IMR-90 (cell line): ENCODE measurements at regions not wholly inside any gene's neighbourhood (a gene's known extent, or its start where the extent isn't known, plus 50 kb on each side); places are given as distances from the start of the nearest gene placed in this dataset.

Experiments
- BHLHE40 ChIP-seq: fragments of 150-350 bp; IDR thresholded peaks from 2 replicates; pipeline ENCODE4 v1.6.1; 2016; ENCODE audit warnings: mild to moderate bottlenecking, low read depth, low read length
- CEBPB ChIP-seq: IDR thresholded peaks from 2 replicates; pipeline ENCODE4 v1.6.1; 2012; ENCODE audit warnings: low read depth, low read length, improper control_type of control experiment
- CTCF ChIP-seq: conservative IDR thresholded peaks from 2 replicates; pipeline ENCODE4 v1.5.1; 2012; ENCODE audit warnings: mild to moderate bottlenecking, low read depth, low read length, improper control_type of control experiment
- FOS ChIP-seq: fragments of 150-350 bp; IDR thresholded peaks from 2 replicates; pipeline ENCODE4 v1.6.1; 2016; ENCODE audit warnings: low read depth, low read length
- MAFK ChIP-seq: IDR thresholded peaks from 2 replicates; pipeline ENCODE4 v1.6.1; 2012; ENCODE audit warnings: low read depth, low read length, improper control_type of control experiment
- MAZ ChIP-seq: IDR thresholded peaks from 2 replicates; pipeline ENCODE4 v1.6.1; 2012; ENCODE audit warnings: low read depth, mild to moderate bottlenecking, low read length, improper control_type of control experiment, moderate library complexity, borderline replicate concordance
- MXI1 ChIP-seq: IDR thresholded peaks from 2 replicates; pipeline ENCODE4 v1.6.1; 2012; ENCODE audit warnings: low read depth, mild to moderate bottlenecking, low read length, moderate library complexity, borderline replicate concordance
- NFE2L2 ChIP-seq: fragments of 150-350 bp; IDR thresholded peaks from 2 replicates; pipeline ENCODE4 v1.6.1; 2016; ENCODE audit warnings: low read depth, mild to moderate bottlenecking, low read length
- POLR2A ChIP-seq: IDR thresholded peaks from 2 replicates; pipeline ENCODE4 v1.6.1; 2012; ENCODE audit warnings: mild to moderate bottlenecking, low read depth, low read length
- RAD21 ChIP-seq: IDR thresholded peaks from 2 replicates; pipeline ENCODE4 v1.6.1; 2012; ENCODE audit warnings: low read length, improper control_type of control experiment
- RCOR1 ChIP-seq: IDR thresholded peaks from 2 replicates; pipeline ENCODE4 v1.6.1; 2012; ENCODE audit warnings: mild to moderate bottlenecking, low read length, improper control_type of control experiment; ENCODE audit not compliant: insufficient replicate concordance
- RFX5 ChIP-seq: IDR thresholded peaks from 2 replicates; pipeline ENCODE4 v1.8.0; 2012; ENCODE audit warnings: low read depth, mild to moderate bottlenecking, low read length, moderate library complexity
- SMC3 ChIP-seq: fragments of 150-350 bp; IDR thresholded peaks from 2 replicates; pipeline ENCODE4 v1.6.1; 2016; ENCODE audit warnings: low read depth, mild to moderate bottlenecking, antibody characterized with exemption, low read length, moderate library complexity
- TF ChIP-seq, protein P1 (sequence below): fragments of 150-350 bp; IDR thresholded peaks from 2 replicates; pipeline ENCODE4 v1.6.1; 2017; ENCODE audit warnings: mild to moderate bottlenecking, antibody characterized with exemption, low read length, low read depth

DNA sequence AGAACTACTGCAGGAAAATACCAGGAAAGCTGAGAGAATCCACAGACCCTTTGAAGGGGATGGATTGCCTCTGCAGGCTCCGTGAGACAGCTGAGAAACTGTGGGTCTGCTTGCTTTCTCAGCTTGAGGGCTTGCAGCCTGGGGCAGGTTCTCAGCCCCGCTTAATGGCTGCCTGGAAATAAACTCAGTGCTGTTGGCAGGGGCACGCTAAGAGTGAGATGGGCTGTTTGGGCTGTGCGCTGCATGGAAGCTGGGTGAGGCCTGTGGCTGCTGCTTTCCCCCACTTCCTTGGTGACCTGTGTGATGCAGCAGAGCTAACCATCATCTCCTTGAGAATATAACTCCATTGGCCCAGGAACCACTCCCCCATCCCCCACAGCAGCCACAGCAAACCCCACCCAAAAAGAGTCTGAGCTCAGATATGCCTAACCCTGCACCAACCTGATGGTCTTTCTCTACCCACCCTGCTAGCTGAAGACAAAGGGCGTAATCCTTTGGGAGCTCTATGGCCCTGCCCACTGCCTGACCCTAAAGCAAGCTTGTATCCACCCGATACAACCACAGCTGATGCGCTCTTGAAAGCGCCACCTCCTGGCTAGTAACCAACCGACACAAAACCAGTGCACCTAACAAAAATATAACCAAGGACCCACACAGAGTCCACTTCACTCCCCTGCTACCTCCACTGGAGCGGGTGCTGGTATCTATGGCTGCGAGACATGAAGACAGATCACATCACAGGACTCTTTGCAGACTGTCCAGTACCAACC lies 800.6 kb upstream of the MAP3K7 start:
- TF ChIP-seq RCOR1 (no peak), CTCF (no peak), POLR2A (no peak), MXI1 (no peak), SMC3 (no peak), MAZ (no peak), MAFK (no peak), BHLHE40 (no peak), RFX5 (no peak), RAD21 (no peak), CEBPB (no peak), NFE2L2 (no peak), FOS (no peak)
- TF ChIP-seq, protein P1, sequence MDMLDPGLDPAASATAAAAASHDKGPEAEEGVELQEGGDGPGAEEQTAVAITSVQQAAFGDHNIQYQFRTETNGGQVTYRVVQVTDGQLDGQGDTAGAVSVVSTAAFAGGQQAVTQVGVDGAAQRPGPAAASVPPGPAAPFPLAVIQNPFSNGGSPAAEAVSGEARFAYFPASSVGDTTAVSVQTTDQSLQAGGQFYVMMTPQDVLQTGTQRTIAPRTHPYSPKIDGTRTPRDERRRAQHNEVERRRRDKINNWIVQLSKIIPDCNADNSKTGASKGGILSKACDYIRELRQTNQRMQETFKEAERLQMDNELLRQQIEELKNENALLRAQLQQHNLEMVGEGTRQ: no peak
